ENCODE measurements at regions not wholly inside any gene's neighbourhood (a gene's known extent, or its start where the extent isn't known, plus 50 kb on each side); places are given as distances from the start of the nearest gene placed in this dataset.

- no peaks in the 10 kb centered on the region for H3K27me3 ChIP-seq (ENCODE audit: insufficient read depth, low read length)
- H3F3A ChIP-seq (ENCODE audit: insufficient read depth, low read length): no peaks in the 10 kb centered on the region
- no peak overlapping the region for H2AFZ ChIP-seq (ENCODE audit: low read length)
- H3K9me3 ChIP-seq (ENCODE audit: low read length): no peaks in the 10 kb centered on the region
- H3K4me3 ChIP-seq (ENCODE audit: low read depth, low read length, poor library complexity, severe bottlenecking): no peak overlapping the region
- no peak overlapping the region for H3K27ac ChIP-seq (ENCODE audit: low read depth, low read length, poor library complexity, severe bottlenecking)
- no peaks in the 10 kb centered on the region for H3K79me2 ChIP-seq (ENCODE audit: insufficient read depth, low read length)
- H4K20me1 ChIP-seq (ENCODE audit: insufficient read depth, low read length): no peaks in the 10 kb centered on the region
- no peak overlapping the region for H3K4me2 ChIP-seq (ENCODE audit: low read length)
- TF ChIP-seq EZH2 (IDR thresholded peaks at IDR 0.05; ENCODE audit: borderline replicate concordance, low read length): no peak
- TF ChIP-seq CTCF (IDR thresholded peaks at IDR 0.05; ENCODE audit: low read length): no peak
- H3K4me1 ChIP-seq (ENCODE audit: insufficient read depth, low read length, severe bottlenecking): no peaks in the 10 kb centered on the region
- no peaks in the 10 kb centered on the region for H3K9me2 ChIP-seq (ENCODE audit: low read depth, low read length)
- no peaks in the 10 kb centered on the region for H3K36me3 ChIP-seq (ENCODE audit: insufficient read depth, low read length)
- H3K9ac ChIP-seq (ENCODE audit: low read length): no peak overlapping the region
Measured at GRCh38 chr12:93299262-93299846, 78.4 kb upstream of the NUDT4 start.

- Histone ChIP-seq H3K27me3 (ENCODE audit: insufficient read depth, low read length) (no peaks in the 10 kb centered on the region), H3F3A (ENCODE audit: insufficient read depth, low read length) (no peaks in the 10 kb centered on the region), H3K27ac (ENCODE audit: low read depth, low read length, poor library complexity, severe bottlenecking) (no peak overlapping the region), H2AFZ (ENCODE audit: low read length) (no peak overlapping the region), H3K9me3 (ENCODE audit: low read length) (no peaks in the 10 kb centered on the region), H3K4me2 (ENCODE audit: low read length) (no peak overlapping the region), H3K4me3 (ENCODE audit: low read depth, low read length, poor library complexity, severe bottlenecking) (no peak overlapping the region), H3K4me1 (ENCODE audit: insufficient read depth, low read length, severe bottlenecking) (no peaks in the 10 kb centered on the region), H3K9ac (ENCODE audit: low read length) (no peak overlapping the region), H3K79me2 (ENCODE audit: insufficient read depth, low read length) (no peaks in the 10 kb centered on the region), H3K36me3 (ENCODE audit: insufficient read depth, low read length) (no peaks in the 10 kb centered on the region), H4K20me1 (ENCODE audit: insufficient read depth, low read length) (no peaks in the 10 kb centered on the region), H3K9me2 (ENCODE audit: low read depth, low read length) (no peaks in the 10 kb centered on the region)
- TF ChIP-seq EZH2 (IDR thresholded peaks at IDR 0.05; ENCODE audit: borderline replicate concordance, low read length): no peak
- no peak for TF ChIP-seq CTCF (IDR thresholded peaks at IDR 0.05; ENCODE audit: low read length)
Measured at GRCh38 chr12:93300611-93301021, 77.1 kb upstream of the NUDT4 start.

GRCh38 chr12:93302331-93303229 is 75.1 kb upstream of the NUDT4 start:
- Histone ChIP-seq H3F3A (ENCODE audit: insufficient read depth, low read length) (no peaks in the 10 kb centered on the region), H3K4me1 (ENCODE audit: insufficient read depth, low read length, severe bottlenecking) (no peaks in the 10 kb centered on the region), H3K9me3 (ENCODE audit: low read length) (no peaks in the 10 kb centered on the region), H3K79me2 (ENCODE audit: insufficient read depth, low read length) (no peaks in the 10 kb centered on the region), H3K27me3 (ENCODE audit: insufficient read depth, low read length) (no peaks in the 10 kb centered on the region), H3K4me3 (ENCODE audit: low read depth, low read length, poor library complexity, severe bottlenecking) (no peak overlapping the region), H3K4me2 (ENCODE audit: low read length) (no peak overlapping the region), H3K9ac (ENCODE audit: low read length) (no peak overlapping the region), H3K36me3 (ENCODE audit: insufficient read depth, low read length) (no peaks in the 10 kb centered on the region), H2AFZ (ENCODE audit: low read length) (no peak overlapping the region), H3K27ac (ENCODE audit: low read depth, low read length, poor library complexity, severe bottlenecking) (no peak overlapping the region), H4K20me1 (ENCODE audit: insufficient read depth, low read length) (no peaks in the 10 kb centered on the region), H3K9me2 (ENCODE audit: low read depth, low read length) (no peaks in the 10 kb centered on the region)
- TF ChIP-seq CTCF (IDR thresholded peaks at IDR 0.05; ENCODE audit: low read length) (no peak), EZH2 (IDR thresholded peaks at IDR 0.05; ENCODE audit: borderline replicate concordance, low read length) (no peak)
